D341Med (cell line): ENCODE measurements at regions not wholly inside any gene's neighbourhood (a gene's known extent, or its start where the extent isn't known, plus 50 kb on each side); places are given as distances from the start of the nearest gene placed in this dataset.

Source experiments
- DNase-seq: peaks from one replicate; pipeline ENCODE4 v3.0.0; 2012; ENCODE audit warnings: low spot score

DNA sequence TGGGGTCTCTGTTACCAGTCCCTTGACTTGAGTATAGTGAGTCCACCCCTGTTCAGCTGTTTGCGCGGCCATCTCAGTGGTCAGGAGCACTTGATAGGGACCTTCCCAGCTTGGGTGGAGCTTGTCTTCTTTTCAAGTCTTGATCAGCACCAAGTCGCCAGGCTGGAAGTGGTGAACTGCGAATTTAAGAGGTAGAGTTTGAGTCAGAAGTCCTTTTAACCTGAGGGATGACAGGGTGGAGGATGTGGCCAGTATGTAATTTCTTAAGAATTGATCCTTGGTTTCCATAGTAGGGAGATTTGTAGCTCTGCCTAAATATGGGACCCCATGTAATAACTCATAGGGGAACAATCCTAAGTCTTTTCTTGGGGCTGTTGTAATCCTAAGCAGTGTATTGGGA, 86.3 kb upstream of the XCR1 start:
- no peak for DNase-seq

DNA sequence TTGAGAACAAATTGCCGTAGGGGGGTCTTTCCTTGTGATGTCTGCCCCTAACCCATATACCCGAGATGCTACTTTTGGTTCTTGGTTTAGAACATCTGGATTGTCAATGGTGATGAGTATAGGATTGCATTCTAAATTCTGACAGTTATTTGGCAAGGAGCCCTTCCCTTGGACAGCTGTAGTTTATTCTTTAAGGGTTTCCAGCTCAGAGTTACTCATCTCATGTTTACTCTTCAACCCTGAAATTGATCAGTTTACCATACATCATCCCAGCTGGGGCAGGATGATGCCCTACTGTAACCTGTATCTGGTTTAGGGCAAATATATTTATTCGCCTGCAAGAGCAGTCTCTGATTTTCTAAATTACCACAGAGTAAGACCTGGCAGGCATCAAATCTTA, 85.7 kb upstream of the XCR1 start:
- no peak for DNase-seq

DNA sequence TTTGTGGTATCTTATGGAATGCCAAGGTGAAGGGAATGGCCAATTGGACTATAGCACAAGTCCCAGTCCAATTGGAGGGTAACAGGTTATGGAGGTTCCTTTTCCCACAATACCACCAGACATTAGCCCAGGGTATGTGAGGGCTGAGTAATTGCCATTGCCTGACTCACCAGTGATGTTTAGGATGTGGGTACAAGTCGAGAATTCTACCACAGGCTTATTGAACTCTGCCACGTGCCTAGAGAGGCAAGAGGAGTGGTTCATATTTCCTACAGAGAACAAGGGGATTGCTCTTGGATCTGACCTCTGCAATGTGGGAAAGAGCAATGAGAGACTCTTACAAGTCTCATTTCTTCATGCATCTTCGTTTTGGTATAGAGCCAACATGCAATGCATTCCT, 85.0 kb upstream of the XCR1 start:
- DNase-seq: no peak

DNA sequence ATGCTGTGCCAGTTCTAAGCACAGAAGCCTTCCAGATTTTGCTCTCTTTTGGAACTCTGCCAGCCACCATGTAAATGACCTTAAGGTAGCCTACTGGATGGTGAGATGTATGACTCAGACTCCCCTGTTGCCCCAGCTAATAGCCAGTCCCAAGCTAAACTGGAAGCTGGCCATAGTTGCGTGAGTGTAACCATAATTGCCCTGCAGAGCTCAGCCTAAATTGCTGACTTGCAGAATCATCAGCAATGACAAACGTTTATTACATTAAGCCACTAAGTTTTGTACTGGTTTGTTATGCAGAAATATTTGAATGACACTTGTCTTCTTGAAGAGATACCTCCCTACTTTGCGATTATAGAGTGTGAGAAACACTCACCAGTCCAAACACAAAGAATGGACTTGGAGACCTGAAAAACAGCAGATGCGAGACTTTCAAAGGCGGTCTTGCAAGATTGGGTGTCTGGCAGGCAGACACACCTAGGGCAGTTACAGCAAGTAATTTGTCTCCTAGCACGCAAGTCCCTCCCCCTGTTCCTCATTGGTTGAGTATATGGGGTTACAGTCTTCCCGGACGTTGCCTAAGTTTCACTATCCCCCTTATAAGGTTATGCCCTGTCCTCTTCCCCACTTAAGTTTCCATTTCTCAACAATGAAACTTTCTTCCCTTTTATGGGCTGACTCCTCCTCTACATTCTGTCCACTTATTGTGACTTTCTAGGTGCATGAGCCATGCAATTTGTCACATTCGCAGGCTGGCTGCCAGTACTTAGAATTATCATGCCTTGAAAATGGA, 83.6 kb upstream of the XCR1 start:
- no peak for DNase-seq

GRCh38 chr3:46107682-46108081, 80.4 kb upstream of the XCR1 start:
- DNase-seq: no peak

DNA sequence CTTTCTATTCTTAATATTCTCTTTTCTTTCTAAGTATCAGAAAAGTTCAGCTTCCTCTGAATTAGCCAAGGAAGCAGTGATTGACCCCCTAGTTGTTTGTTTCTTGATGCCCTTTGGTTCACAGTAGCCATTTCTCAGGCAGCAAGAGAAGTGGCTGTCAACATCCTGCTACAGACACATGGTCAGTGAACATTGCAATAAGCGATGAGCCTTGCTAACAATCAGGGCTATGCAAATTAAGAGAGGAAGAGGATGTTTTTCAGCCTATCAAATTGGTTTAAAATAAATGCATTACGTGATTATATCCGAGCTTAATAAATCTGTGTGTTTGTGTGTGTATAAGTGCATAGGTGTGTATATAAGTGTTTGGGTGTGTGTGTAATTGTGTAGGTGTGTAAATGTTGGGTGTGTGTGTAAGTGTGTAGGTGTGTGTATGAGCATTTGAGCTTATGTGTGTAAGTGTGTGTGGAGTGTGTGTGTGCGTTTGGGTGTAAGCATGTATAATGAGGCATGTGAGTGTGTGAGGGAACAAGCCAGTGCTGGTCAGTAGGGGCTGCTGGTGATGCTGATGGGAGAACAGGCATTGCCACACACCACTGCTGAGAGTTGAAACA, 78.1 kb upstream of the XCR1 start:
- DNase-seq: no peak

DNA sequence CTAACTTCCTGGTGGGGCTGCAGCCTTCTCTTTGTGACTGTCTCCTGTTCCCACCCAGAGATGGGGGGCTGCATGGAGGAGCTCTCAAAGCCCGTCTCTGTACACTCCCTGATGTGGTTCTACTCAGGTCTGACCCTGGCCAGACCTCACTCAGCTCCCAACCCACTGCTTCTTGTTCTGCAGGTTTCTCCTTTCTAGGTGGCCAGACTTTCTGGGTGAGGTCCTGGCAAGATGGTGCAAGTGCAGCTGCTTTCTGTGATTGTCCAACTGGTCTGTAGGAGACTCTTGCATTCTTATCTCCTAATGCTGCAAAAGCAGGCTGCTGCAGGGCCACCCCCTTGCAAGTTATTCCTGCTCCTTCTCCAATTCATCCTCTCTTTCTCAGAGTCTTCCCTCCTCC, 77.4 kb upstream of the XCR1 start:
- DNase-seq: no peak

DNA sequence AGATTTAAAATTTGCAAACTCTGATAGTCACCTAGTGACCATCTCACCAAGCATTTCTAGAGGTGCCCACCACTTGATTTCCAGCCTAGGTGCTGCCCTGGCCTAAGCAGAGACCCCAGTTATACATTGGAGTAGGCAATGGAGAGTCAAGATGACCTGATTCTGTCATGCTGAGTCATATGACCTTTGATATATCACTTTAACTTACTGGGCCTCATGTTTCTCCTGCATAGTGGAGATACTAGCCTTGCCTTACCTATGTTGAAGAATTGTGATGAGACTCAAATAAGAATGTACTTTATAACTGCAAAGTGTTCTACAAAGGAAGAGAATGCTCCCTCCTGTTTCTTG, 75.5 kb upstream of the XCR1 start:
- DNase-seq: no peak

GRCh38 chr3:46102059-46102779, 74.9 kb upstream of the XCR1 start:
- DNase-seq: no peak

- no peak for DNase-seq
These were observed 73.5 kb upstream of the XCR1 start for GRCh38 chr3:46100812-46101211.

DNA sequence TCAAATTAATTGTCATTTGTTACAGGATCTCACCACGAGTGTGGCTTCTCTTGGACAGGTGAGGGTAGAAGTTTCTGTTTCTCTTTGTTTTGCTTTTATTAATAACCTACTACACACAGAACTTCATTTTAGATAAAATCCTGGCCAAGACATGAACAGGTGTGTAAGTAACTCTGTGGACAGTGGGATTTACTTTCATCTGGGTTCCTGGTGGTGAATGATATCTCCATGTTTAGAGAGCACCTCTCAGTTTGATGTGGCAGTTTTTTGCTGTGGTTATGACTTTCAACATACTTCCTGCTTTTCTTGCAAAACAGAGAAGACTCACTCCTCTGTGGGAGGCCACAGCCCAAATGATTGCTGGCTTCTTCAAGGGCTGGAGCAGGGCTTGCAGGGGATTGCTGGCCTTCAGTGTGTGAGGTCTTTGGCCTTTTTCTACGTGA, 71.1 kb upstream of the XCR1 start:
- no peak for DNase-seq

GRCh38 chr3:46097691-46098241, 70.5 kb upstream of the XCR1 start:
- no peak for DNase-seq

DNA sequence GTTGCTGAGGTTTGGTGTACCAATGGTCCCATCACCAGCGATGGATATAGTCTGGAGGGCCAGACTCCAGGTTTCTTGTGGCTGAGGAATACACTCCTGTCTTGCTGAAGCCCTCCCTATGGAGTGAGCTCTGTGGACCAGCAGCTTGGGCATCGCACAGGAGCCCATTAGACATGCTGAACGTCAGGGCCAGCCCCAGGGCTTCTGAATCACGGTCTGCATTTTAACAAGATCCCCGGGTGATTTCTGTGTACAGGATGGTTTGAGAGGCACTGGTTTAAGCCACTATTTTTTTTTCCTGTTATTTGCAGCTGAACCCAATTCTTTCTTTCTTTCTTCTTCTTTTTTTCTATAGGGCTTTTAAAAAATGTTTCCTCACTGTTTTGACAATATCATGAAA, 69.5 kb upstream of the XCR1 start:
- DNase-seq: no peak

- DNase-seq: no peak
These were observed 69.1 kb upstream of the XCR1 start for GRCh38 chr3:46096336-46096735.

DNA sequence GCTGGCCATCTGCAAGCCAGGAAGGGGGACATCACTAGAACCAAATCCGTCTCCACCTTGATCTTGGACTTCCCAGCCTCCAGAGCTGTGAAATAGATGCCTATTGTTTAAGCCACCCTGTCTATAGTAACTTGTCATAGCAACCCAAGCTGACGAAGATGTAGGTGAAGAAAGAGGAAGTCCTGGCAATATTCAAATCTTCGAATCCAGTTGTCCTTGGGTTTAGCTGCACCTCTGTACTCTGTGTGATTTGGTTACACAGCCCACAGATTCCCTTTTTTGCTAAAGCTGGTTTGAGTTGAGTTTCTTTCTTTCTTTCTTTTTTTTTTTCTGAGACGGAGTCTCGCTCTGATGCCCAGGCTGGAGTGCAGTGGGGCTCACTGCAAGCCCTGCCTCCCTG, 68.0 kb upstream of the XCR1 start:
- no peak for DNase-seq

DNA sequence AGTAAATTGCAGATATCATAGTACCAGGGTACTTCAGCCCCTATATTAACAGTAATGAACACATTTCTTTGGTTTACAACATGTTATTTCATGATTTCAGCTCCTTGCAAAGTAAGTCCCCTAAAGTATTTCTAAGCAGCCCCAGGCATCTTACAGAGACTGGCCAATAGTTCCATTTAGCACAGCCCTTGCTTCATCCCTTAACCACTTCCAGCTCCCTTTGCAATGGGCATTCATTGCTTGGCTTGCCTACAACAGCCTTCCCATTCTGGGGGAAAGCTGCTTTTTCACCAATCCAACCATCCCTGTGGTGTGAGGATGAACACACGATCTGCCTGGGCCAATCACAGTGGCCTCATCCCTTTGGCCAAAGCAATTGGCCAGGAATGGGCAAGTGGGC, 67.2 kb upstream of the XCR1 start:
- no peak for DNase-seq

DNA sequence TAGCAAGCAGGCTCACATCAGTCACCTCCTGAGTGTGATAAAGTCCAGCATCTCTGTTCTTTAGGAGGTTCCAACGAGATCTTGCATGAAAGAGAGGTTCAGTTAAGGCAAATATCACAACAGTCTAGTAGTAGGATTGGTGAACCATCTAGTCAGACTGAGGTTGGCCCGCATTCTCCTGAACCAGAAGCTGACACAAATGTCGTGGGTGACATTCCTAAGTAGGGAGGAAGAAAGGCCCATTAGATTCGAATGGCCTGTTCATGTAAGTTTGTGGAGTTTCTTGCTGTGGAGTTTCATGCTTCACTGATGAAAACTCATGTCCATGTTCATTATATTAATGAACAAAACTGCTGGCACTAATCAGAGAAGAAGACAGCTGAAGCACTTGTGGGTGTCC, 66.7 kb upstream of the XCR1 start:
- no peak for DNase-seq

GRCh38 chr3:46093327-46093942, 66.2 kb upstream of the XCR1 start:
- no peak for DNase-seq

- DNase-seq: no peak
These were observed 65.4 kb upstream of the XCR1 start for GRCh38 chr3:46092702-46093080.

DNA sequence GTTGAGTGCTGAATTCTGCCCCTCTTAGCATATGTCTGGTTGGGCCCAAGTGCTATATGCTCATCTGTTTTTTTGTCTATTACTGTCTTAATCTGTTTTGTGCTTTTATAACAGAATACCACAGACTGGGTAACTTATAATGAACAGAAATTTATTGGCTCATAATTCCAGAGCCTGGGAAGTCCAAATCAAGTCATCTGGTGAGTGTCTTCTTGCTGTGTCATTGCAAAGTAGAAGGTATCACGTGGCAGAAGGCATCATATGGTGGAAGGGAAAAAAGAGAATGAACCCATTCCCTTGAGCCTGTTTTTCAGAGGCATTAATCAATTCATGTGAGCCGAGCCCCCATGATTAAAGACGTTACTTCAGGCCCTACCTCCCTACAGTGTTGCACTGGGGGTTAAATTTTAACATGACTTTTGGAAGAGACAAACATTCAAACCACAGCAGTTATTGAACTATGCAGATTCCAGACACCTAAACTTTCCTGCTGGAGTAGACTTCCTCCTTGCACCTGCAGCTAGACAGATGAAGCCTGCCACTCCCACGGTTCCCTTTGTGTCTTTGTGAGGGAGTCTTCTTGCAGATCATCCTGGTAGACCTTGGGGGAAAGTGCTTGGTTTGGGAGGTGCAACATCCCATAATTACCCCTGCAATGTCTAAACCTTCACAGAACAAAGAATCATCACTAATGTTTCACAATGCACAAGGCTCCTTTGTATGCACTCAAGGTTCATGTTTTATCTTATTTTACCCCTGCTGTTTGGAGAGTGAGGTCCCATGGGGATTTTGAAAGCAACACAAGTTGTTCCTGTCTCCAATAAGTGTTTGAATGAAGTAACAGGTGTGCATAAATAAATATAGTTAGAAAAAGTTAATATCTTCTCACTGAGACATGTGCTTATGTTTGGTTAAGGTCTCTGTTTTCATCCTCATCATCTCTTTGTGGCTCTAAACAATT, 64.7 kb upstream of the XCR1 start:
- no peak for DNase-seq

GRCh38 chr3:46091046-46091445, 63.8 kb upstream of the XCR1 start:
- DNase-seq: no peak
